SK-N-SH treated with all-trans-retinoic acid at 6 μM for 48 hours (cell line): ENCODE measurements at regions not wholly inside any gene's neighbourhood (a gene's known extent, or its start where the extent isn't known, plus 50 kb on each side); places are given as distances from the start of the nearest gene placed in this dataset.

ENCODE experiments used
- ATAC-seq: fragments of 200-7000 bp; cut with Tn5 transposase; 3 replicates; pipeline ENCODE4 v1.9.1; 2020; ENCODE audit warnings: mild to moderate bottlenecking, moderate library complexity
- ARNTL ChIP-seq: fragments of 450-650 bp; formaldehyde crosslinking; IDR thresholded peaks from 2 replicates; pipeline ENCODE4 v1.5.0; 2020; ENCODE audit warnings: low read depth, mild to moderate bottlenecking, moderate library complexity, borderline replicate concordance
- BACH2 ChIP-seq: fragments of 250-450 bp; sonication (Bioruptor Pico); IDR thresholded peaks from 2 replicates; pipeline ENCODE4 v1.9.0; 2021; ENCODE audit warnings: mild to moderate bottlenecking, borderline replicate concordance
- CSDC2 ChIP-seq: fragments of 250-450 bp; sonication (Bioruptor Pico); IDR thresholded peaks from 2 replicates; pipeline ENCODE4 v1.5.0; 2020; ENCODE audit warnings: mild to moderate bottlenecking, moderate library complexity
- GLIS3 ChIP-seq: fragments of 250-450 bp; sonication (Bioruptor Pico); IDR thresholded peaks from 2 replicates; pipeline ENCODE4 v1.5.0; 2020; ENCODE audit warnings: mild to moderate bottlenecking, moderate library complexity
- ISL1 ChIP-seq: fragments of 250-450 bp; sonication (Bioruptor Pico); IDR thresholded peaks from 2 replicates; pipeline ENCODE4 v2.1.2; 2022; ENCODE audit warnings: mild to moderate bottlenecking, moderate library complexity
- OSR1 ChIP-seq: fragments of 250-450 bp; sonication (Bioruptor Pico); IDR thresholded peaks from 2 replicates; pipeline ENCODE4 v1.8.0; 2022; ENCODE audit warnings: moderate library complexity, mild to moderate bottlenecking, inconsistent platforms
- RARB ChIP-seq: fragments of 250-450 bp; sonication (Bioruptor Pico); IDR thresholded peaks from 2 replicates; pipeline ENCODE4 v1.8.0; 2021; ENCODE audit warnings: mild to moderate bottlenecking, moderate library complexity
- SNAI2 ChIP-seq: fragments of 250-450 bp; sonication (Bioruptor Pico); IDR thresholded peaks from 2 replicates; pipeline ENCODE4 v1.5.0; 2020; ENCODE audit warnings: mild to moderate bottlenecking, moderate library complexity
- TCF4 ChIP-seq: fragments of 250-450 bp; sonication (Bioruptor Pico); IDR thresholded peaks from 2 replicates; pipeline ENCODE4 v1.8.0; 2021; ENCODE audit warnings: mild to moderate bottlenecking, moderate library complexity, borderline replicate concordance
- TOX ChIP-seq: fragments of 250-450 bp; sonication (Bioruptor Pico); IDR thresholded peaks from 2 replicates; pipeline ENCODE4 v1.8.0; 2021; ENCODE audit warnings: mild to moderate bottlenecking, moderate library complexity, borderline replicate concordance
- ZC3H10 ChIP-seq: fragments of 250-450 bp; sonication (Bioruptor Pico); IDR thresholded peaks from 2 replicates; pipeline ENCODE4 v1.5.1; 2021; ENCODE audit warnings: mild to moderate bottlenecking, moderate library complexity
- ZFP3 ChIP-seq: fragments of 250-450 bp; sonication (Bioruptor Pico); IDR thresholded peaks from 2 replicates; pipeline ENCODE4 v1.5.0; 2020; ENCODE audit warnings: mild to moderate bottlenecking, moderate library complexity
- ZFP30 ChIP-seq: fragments of 450-650 bp; formaldehyde crosslinking; IDR thresholded peaks from 2 replicates; pipeline ENCODE4 v1.5.0; 2022; ENCODE audit warnings: mild to moderate bottlenecking, moderate library complexity
- ZNF565 ChIP-seq: fragments of 450-650 bp; formaldehyde crosslinking; conservative IDR thresholded peaks from 2 replicates; pipeline ENCODE4 v1.5.0; 2020; ENCODE audit warnings: low read depth, mild to moderate bottlenecking, moderate library complexity
- ZNF70 ChIP-seq: fragments of 450-650 bp; formaldehyde crosslinking; IDR thresholded peaks from 2 replicates; pipeline ENCODE4 v1.5.0; 2020; ENCODE audit warnings: mild to moderate bottlenecking, moderate library complexity
- TF ChIP-seq, protein P1 (sequence below): fragments of 250-450 bp; sonication (Bioruptor Pico); IDR thresholded peaks from 2 replicates; pipeline ENCODE4 v1.5.1; 2020; ENCODE audit warnings: low read depth, mild to moderate bottlenecking, moderate library complexity
- TF ChIP-seq, protein P2 (sequence below): fragments of 250-450 bp; sonication (Bioruptor Pico); IDR thresholded peaks from 2 replicates; pipeline ENCODE4 v1.5.0; 2020; ENCODE audit warnings: mild to moderate bottlenecking, moderate library complexity
- TF ChIP-seq, protein P3 (sequence below): fragments of 250-450 bp; sonication (Bioruptor Pico); IDR thresholded peaks from 2 replicates; pipeline ENCODE4 v1.8.0; 2020; ENCODE audit warnings: mild to moderate bottlenecking, moderate library complexity, borderline replicate concordance
- TF ChIP-seq, protein P4 (sequence below): fragments of 250-450 bp; sonication (Bioruptor Pico); IDR thresholded peaks from 2 replicates; pipeline ENCODE4 v1.5.1; 2021; ENCODE audit warnings: mild to moderate bottlenecking, moderate library complexity
- TF ChIP-seq, protein P5 (sequence below): fragments of 250-450 bp; sonication (Bioruptor Pico); IDR thresholded peaks from 2 replicates; pipeline ENCODE4 v1.8.0; 2021; ENCODE audit warnings: low read depth, mild to moderate bottlenecking, moderate library complexity, borderline replicate concordance

DNA sequence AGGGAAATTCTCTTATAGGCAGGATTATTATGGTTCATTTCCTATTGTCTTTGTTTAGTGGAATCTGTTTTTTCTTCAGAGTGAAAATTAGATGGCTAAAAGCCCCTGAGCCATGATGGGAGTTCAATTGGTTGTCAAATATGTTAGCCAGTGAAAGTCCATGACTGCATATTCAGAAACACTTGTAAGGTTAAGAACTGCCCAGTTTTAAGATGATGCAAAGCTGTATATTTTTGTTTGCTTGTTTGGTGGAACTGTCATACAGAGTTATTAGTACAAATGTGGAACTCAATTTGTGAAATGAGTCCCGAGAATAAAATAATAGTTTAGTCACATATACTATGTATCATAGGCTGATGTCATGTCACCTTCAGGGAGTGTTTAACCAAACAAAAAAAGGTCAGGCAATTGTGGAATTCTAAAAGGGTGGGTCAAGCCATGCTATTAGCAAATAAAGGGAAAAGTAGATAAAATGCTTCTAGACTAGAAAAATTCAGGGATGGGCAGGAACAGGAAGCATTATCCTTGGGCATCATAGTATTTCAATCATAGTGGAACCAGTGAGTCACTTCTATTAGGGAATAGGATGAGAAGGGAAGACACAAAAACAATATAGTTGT, 248.3 kb upstream of the SLITRK1 start:
- no peak for TF ChIP-seq CSDC2 (CRISPR knock-in tag)
- no peak for TF ChIP-seq BACH2
- TF ChIP-seq TCF4 (CRISPR knock-in tag): no peak
- TF ChIP-seq ZNF565 (CRISPR knock-in tag): no peak
- no peak for ATAC-seq

DNA sequence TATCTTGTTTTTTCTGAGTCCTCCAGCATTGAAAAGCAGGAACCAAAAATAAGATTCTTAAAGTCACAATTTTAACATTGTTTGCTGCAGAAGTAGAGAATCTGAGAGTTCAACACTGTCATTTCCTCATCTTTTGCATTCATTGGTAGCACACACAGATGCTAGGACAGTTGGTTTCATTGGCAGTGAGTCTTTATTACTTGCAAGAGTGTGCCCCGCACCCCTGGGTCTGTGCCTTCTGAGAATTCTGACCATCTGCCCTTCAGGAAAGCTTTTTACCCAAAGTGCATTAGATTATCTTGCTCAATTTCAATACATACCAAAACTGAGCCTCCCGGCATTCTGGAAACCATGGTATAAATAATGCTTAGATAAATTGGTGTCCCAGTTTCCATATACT, 247.7 kb upstream of the SLITRK1 start:
- no peak for ATAC-seq
- TF ChIP-seq ZFP30 (CRISPR knock-in tag) (no peak), TOX (CRISPR knock-in tag) (no peak), SNAI2 (CRISPR knock-in tag) (no peak), ZNF565 (CRISPR knock-in tag) (no peak), RARB (CRISPR knock-in tag) (no peak), ZFP3 (CRISPR knock-in tag) (no peak), TCF4 (CRISPR knock-in tag) (no peak), CSDC2 (CRISPR knock-in tag) (no peak), ISL1 (CRISPR knock-in tag) (no peak), OSR1 (CRISPR knock-in tag) (no peak), BACH2 (no peak), ARNTL (CRISPR knock-in tag) (no peak), ZC3H10 (CRISPR knock-in tag) (no peak), GLIS3 (CRISPR knock-in tag) (no peak), ZNF70 (CRISPR knock-in tag) (no peak)
- TF ChIP-seq, protein P1, sequence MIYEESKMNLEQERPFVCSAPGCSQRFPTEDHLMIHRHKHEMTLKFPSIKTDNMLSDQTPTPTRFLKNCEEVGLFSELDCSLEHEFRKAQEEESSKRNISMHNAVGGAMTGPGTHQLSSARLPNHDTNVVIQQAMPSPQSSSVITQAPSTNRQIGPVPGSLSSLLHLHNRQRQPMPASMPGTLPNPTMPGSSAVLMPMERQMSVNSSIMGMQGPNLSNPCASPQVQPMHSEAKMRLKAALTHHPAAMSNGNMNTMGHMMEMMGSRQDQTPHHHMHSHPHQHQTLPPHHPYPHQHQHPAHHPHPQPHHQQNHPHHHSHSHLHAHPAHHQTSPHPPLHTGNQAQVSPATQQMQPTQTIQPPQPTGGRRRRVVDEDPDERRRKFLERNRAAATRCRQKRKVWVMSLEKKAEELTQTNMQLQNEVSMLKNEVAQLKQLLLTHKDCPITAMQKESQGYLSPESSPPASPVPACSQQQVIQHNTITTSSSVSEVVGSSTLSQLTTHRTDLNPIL (CRISPR knock-in tag): no peak
- TF ChIP-seq, protein P2, sequence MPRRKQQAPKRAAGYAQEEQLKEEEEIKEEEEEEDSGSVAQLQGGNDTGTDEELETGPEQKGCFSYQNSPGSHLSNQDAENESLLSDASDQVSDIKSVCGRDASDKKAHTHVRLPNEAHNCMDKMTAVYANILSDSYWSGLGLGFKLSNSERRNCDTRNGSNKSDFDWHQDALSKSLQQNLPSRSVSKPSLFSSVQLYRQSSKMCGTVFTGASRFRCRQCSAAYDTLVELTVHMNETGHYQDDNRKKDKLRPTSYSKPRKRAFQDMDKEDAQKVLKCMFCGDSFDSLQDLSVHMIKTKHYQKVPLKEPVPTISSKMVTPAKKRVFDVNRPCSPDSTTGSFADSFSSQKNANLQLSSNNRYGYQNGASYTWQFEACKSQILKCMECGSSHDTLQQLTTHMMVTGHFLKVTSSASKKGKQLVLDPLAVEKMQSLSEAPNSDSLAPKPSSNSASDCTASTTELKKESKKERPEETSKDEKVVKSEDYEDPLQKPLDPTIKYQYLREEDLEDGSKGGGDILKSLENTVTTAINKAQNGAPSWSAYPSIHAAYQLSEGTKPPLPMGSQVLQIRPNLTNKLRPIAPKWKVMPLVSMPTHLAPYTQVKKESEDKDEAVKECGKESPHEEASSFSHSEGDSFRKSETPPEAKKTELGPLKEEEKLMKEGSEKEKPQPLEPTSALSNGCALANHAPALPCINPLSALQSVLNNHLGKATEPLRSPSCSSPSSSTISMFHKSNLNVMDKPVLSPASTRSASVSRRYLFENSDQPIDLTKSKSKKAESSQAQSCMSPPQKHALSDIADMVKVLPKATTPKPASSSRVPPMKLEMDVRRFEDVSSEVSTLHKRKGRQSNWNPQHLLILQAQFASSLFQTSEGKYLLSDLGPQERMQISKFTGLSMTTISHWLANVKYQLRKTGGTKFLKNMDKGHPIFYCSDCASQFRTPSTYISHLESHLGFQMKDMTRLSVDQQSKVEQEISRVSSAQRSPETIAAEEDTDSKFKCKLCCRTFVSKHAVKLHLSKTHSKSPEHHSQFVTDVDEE (CRISPR knock-in tag): no peak
- TF ChIP-seq, protein P3, sequence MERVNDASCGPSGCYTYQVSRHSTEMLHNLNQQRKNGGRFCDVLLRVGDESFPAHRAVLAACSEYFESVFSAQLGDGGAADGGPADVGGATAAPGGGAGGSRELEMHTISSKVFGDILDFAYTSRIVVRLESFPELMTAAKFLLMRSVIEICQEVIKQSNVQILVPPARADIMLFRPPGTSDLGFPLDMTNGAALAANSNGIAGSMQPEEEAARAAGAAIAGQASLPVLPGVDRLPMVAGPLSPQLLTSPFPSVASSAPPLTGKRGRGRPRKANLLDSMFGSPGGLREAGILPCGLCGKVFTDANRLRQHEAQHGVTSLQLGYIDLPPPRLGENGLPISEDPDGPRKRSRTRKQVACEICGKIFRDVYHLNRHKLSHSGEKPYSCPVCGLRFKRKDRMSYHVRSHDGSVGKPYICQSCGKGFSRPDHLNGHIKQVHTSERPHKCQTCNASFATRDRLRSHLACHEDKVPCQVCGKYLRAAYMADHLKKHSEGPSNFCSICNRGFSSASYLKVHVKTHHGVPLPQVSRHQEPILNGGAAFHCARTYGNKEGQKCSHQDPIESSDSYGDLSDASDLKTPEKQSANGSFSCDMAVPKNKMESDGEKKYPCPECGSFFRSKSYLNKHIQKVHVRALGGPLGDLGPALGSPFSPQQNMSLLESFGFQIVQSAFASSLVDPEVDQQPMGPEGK (CRISPR knock-in tag): no peak
- TF ChIP-seq, protein P4, sequence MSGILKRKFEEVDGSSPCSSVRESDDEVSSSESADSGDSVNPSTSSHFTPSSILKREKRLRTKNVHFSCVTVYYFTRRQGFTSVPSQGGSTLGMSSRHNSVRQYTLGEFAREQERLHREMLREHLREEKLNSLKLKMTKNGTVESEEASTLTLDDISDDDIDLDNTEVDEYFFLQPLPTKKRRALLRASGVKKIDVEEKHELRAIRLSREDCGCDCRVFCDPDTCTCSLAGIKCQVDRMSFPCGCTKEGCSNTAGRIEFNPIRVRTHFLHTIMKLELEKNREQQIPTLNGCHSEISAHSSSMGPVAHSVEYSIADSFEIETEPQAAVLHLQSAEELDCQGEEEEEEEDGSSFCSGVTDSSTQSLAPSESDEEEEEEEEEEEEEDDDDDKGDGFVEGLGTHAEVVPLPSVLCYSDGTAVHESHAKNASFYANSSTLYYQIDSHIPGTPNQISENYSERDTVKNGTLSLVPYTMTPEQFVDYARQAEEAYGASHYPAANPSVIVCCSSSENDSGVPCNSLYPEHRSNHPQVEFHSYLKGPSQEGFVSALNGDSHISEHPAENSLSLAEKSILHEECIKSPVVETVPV (CRISPR knock-in tag): no peak

DNA sequence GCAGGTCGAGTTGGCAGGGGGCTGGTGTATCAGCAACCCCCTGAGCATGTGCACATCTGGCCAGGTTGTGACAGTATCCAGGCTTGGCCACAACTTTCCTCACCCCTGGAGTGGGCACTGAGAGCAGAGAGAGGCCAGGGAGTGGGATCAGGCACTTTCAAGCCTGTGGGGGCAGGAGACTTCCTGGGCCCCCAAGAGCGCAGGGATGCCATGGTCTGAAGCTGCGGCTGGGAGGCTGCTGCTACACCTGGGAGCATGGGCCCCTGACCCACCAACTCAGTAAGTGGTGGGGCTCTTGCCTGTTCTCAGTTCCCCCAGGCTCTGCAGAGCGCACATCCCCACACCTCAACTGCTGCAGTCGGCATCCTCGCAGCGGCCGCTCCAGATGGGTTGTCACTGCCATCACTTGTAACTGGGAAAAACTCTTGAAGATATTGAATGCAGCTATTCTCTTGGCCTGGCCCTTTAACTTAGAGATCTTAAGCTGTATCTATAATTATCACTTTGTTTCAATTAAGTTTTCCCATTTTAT, 245.4 kb upstream of the SLITRK1 start:
- no peak for ATAC-seq
- TF ChIP-seq TCF4 (CRISPR knock-in tag) (no peak), TOX (CRISPR knock-in tag) (no peak), BACH2 (no peak)

DNA sequence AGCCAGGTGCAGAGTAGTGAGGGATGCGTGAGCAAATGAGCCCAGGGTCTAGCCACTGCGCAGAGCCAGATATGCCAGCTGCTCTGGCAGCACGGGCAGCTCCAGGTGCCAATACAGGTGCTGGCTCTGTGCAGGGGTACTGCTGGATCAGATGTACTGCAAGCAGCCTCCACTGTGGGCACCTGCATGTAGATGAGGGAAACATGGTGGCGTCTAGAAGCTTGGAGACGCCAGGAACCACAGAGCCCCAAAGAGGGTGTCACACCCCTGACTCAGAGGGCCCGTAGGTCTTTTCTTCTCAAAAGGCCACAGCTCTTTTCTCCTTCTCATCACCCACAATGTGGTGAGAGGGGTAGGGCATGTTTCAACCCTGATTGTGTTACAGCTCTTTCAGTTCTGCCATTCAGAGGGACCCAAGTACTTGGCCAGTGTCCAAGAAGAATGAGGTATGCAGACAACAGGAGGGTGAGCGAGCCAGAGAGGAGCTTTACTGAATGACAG, 244.4 kb upstream of the SLITRK1 start:
- no peak for ATAC-seq
- TF ChIP-seq, protein P4 (CRISPR knock-in tag): no peak
- TF ChIP-seq ZNF565 (CRISPR knock-in tag) (no peak), TCF4 (CRISPR knock-in tag) (no peak), BACH2 (no peak)
- TF ChIP-seq, protein P2 (CRISPR knock-in tag): no peak
- TF ChIP-seq, protein P5, sequence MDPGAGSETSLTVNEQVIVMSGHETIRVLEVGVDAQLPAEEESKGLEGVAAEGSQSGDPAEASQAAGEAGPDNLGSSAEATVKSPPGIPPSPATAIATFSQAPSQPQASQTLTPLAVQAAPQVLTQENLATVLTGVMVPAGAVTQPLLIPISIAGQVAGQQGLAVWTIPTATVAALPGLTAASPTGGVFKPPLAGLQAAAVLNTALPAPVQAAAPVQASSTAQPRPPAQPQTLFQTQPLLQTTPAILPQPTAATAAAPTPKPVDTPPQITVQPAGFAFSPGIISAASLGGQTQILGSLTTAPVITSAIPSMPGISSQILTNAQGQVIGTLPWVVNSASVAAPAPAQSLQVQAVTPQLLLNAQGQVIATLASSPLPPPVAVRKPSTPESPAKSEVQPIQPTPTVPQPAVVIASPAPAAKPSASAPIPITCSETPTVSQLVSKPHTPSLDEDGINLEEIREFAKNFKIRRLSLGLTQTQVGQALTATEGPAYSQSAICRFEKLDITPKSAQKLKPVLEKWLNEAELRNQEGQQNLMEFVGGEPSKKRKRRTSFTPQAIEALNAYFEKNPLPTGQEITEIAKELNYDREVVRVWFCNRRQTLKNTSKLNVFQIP (CRISPR knock-in tag): no peak
